ENCODE measurements at regions not wholly inside any gene's neighbourhood (a gene's known extent, or its start where the extent isn't known, plus 50 kb on each side); places are given as distances from the start of the nearest gene placed in this dataset.

DNA sequence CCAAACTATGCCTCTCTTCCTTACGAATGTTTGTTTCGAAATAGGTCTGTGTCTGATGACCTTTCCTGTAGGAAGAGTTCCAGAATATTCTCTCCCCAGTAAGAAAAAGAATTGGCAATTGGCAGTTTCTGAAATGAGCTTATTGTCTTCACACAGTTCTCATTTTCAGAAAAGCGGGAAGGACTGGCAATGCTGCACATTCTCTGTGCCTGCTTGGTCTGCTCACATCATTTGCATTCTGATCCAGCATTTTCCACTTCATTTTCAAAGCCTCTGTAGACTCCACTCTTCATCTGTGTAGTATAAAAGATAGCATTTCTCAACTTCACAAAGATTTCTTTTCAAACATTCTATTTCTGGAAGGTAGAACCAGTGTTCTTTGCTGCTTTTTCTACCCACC lies 120.6 kb upstream of the CCDC112 start:
- TF ChIP-seq POLR2A (IDR thresholded peaks at IDR 0.05) = no peak
- TF ChIP-seq, protein P1, sequence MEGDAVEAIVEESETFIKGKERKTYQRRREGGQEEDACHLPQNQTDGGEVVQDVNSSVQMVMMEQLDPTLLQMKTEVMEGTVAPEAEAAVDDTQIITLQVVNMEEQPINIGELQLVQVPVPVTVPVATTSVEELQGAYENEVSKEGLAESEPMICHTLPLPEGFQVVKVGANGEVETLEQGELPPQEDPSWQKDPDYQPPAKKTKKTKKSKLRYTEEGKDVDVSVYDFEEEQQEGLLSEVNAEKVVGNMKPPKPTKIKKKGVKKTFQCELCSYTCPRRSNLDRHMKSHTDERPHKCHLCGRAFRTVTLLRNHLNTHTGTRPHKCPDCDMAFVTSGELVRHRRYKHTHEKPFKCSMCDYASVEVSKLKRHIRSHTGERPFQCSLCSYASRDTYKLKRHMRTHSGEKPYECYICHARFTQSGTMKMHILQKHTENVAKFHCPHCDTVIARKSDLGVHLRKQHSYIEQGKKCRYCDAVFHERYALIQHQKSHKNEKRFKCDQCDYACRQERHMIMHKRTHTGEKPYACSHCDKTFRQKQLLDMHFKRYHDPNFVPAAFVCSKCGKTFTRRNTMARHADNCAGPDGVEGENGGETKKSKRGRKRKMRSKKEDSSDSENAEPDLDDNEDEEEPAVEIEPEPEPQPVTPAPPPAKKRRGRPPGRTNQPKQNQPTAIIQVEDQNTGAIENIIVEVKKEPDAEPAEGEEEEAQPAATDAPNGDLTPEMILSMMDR (IDR thresholded peaks at IDR 0.05) = no peak

Data from testis (tissue), 2 donors.